ENCODE measurements at regions not wholly inside any gene's neighbourhood (a gene's known extent, or its start where the extent isn't known, plus 50 kb on each side); places are given as distances from the start of the nearest gene placed in this dataset.
"Not testable (repeated sequence)": the region's sequence is repeated elsewhere in the genome, so short reads cannot be mapped to it uniquely, and the experiment has no call there.

GRCh38 chr10:30537586-30537985, 92.0 kb downstream of the LYZL2 start:
- Histone ChIP-seq H3K9me3 (replicated peaks; ENCODE audit: control insufficient read depth, insufficient read depth, low read depth, low read length) (no peaks in the 10 kb centered on the region), H3K79me2 (ENCODE audit: control insufficient read depth, insufficient read depth, low read length) (no peaks in the 10 kb centered on the region), H3K4me3 (no peak overlapping the region), H3K36me3 (ENCODE audit: control insufficient read depth, insufficient read depth, low read length) (no peaks in the 10 kb centered on the region), H3K27ac (ENCODE audit: extremely low read depth, low read depth, low read length) (no peak overlapping the region), H3K4me1 (replicated peaks in 1 of 2; ENCODE audit: control insufficient read depth in 2 of 2, insufficient read depth in 2 of 2, low read length in 2 of 2) (peaks cover 0 to 12% of the 10 kb centered on the region in 2 experiments; a peak in 4 of 5 replicates), H3K9ac (ENCODE audit: insufficient read depth in 1 of 2, low read depth in 2 of 2, low read length in 2 of 2) (no peak overlapping the region), H2AFZ (ENCODE audit: low read depth, low read length) (peak overlapping the region; percentile 65; the same call in 1 of the 2 replicates), H3K27me3 (ENCODE audit: control insufficient read depth in 2 of 2, insufficient read depth in 2 of 2, low read length in 2 of 2) (no peaks in the 10 kb centered on the region), H3K9me1 (ENCODE audit: control insufficient read depth, insufficient read depth, low read length) (no peaks in the 10 kb centered on the region), H4K20me1 (replicated peaks; ENCODE audit: control insufficient read depth, insufficient read depth, low read length) (no peaks in the 10 kb centered on the region), H3K4me2 (ENCODE audit: insufficient read depth, low read length) (no peak overlapping the region)
- no TSS peak for BruUV-seq (replicated peaks)
- WGBS (ENCODE audit: insufficient coverage, low coverage, missing lambda C conversion rate) = 39% methylated on average over 2 of the region's 2 CpGs
- ChIA-PET POLR2A (interaction anchor here (1.2 to 2.6 kb wide), 2 partner anchors 15 to 1040 kb away, joined by 3 to 11 read pairs; no protein-coding TSS in a partner anchor), CTCF (ENCODE audit: low intra/inter-chr PET ratio) (no interaction called here)
- FAIRE-seq (no peak), ATAC-seq (no peak), DNase-seq (ENCODE audit: extremely low read depth in 1 of 4, low spot score in 3 of 4) (no peak)
- in situ Hi-C loops (cut with MboI) = loop anchor here (10.0 kb wide), 1 partner anchor 143 kb away; no protein-coding TSS in a partner anchor
- intact Hi-C loops (cut with micrococcal nuclease) = no loop called here
- TF ChIP-seq ELF4 (CRISPR knock-in tag; IDR thresholded peaks at IDR 0.05) (no peak), PRPF4 (IDR thresholded peaks at IDR 0.05; ENCODE audit: insufficient read depth, low read depth, low read length, poor library complexity, severe bottlenecking) (no peak), HOXB6 (CRISPR knock-in tag; IDR thresholded peaks at IDR 0.05; ENCODE audit: borderline replicate concordance) (no peak), ARID2 (IDR thresholded peaks at IDR 0.05) (no peak), ZBTB8A (IDR thresholded peaks at IDR 0.05; ENCODE audit: partially characterized antibody) (no peak), ZHX1 (conservative IDR thresholded peaks at IDR 0.05; ENCODE audit: low read length) (no peak), CSDE1 (IDR thresholded peaks at IDR 0.05) (no peak), MEF2A (IDR thresholded peaks at IDR 0.05; ENCODE audit: control insufficient read depth, low read depth, low read length) (no peak), LCOR (CRISPR knock-in tag; IDR thresholded peaks at IDR 0.05) (no peak)
- TF ChIP-seq, protein P1, sequence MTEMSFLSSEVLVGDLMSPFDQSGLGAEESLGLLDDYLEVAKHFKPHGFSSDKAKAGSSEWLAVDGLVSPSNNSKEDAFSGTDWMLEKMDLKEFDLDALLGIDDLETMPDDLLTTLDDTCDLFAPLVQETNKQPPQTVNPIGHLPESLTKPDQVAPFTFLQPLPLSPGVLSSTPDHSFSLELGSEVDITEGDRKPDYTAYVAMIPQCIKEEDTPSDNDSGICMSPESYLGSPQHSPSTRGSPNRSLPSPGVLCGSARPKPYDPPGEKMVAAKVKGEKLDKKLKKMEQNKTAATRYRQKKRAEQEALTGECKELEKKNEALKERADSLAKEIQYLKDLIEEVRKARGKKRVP (CRISPR knock-in tag; IDR thresholded peaks at IDR 0.05) = no peak

DNA sequence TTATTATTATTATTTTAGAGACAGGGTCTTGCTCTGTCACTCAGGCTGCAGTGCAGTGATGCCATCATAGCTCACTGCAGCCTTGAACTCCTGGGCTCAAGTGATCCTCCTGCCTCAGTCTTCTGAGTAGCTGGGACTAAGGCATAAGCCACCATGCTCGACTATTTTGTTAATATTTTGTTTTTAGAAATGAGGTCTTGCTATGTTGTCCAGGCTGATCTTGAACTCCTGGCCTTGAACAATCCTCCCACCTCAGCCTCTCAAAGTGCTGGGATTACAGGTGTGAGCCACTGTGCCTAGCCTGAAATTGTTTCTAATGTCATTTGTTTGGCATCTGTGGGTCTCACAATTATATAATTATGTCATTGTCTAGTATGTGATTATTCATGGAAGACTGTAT, 92.4 kb downstream of the LYZL2 start:
- H3K9me1 ChIP-seq (ENCODE audit: control insufficient read depth, insufficient read depth, low read length); H3K27me3 ChIP-seq (ENCODE audit: control insufficient read depth in 2 of 2, insufficient read depth in 2 of 2, low read length in 2 of 2); H3K4me1 ChIP-seq (replicated peaks in 1 of 2; ENCODE audit: control insufficient read depth in 2 of 2, insufficient read depth in 2 of 2, low read length in 2 of 2); H3K4me2 ChIP-seq (ENCODE audit: insufficient read depth, low read length); H3K27ac ChIP-seq (ENCODE audit: extremely low read depth, low read depth, low read length); FAIRE-seq; H2AFZ ChIP-seq (ENCODE audit: low read depth, low read length); H3K9ac ChIP-seq (ENCODE audit: insufficient read depth in 1 of 2, low read depth in 2 of 2, low read length in 2 of 2); DNase-seq (ENCODE audit: extremely low read depth in 1 of 4, low spot score in 3 of 4); H3K36me3 ChIP-seq (ENCODE audit: control insufficient read depth, insufficient read depth, low read length); ATAC-seq; H3K9me3 ChIP-seq (replicated peaks; ENCODE audit: control insufficient read depth, insufficient read depth, low read depth, low read length); H3K79me2 ChIP-seq (ENCODE audit: control insufficient read depth, insufficient read depth, low read length); CTCF ChIA-PET (ENCODE audit: low intra/inter-chr PET ratio); H4K20me1 ChIP-seq (replicated peaks; ENCODE audit: control insufficient read depth, insufficient read depth, low read length); intact Hi-C loops (cut with micrococcal nuclease); H3K4me3 ChIP-seq; BruUV-seq (replicated peaks): not testable (repeated sequence)
- 7% methylated on average over 1 of the region's 1 CpG for WGBS (ENCODE audit: insufficient coverage, low coverage, missing lambda C conversion rate)
- in situ Hi-C loops (cut with MboI) = loop anchor here (10.0 kb wide), 1 partner anchor 142 kb away; no protein-coding TSS in a partner anchor
- POLR2A ChIA-PET = interaction anchor here (1.2 to 2.6 kb wide), 2 partner anchors 15 to 1040 kb away, joined by 3 to 11 read pairs; no protein-coding TSS in a partner anchor

All from K562 (cell line).